HG02840 (cell line): ENCODE measurements at regions not wholly inside any gene's neighbourhood (a gene's known extent, or its start where the extent isn't known, plus 50 kb on each side); places are given as distances from the start of the nearest gene placed in this dataset.

ENCODE experiments used
- ATAC-seq: cut with Tn5 transposase; IDR thresholded peaks from one replicate; pipeline ENCODE4 v1.9.1; 2021; ENCODE audit warnings: mild to moderate bottlenecking, moderate library complexity, moderate number of reproducible peaks; ENCODE audit not compliant: unreplicated experiment, low FRiP score

DNA sequence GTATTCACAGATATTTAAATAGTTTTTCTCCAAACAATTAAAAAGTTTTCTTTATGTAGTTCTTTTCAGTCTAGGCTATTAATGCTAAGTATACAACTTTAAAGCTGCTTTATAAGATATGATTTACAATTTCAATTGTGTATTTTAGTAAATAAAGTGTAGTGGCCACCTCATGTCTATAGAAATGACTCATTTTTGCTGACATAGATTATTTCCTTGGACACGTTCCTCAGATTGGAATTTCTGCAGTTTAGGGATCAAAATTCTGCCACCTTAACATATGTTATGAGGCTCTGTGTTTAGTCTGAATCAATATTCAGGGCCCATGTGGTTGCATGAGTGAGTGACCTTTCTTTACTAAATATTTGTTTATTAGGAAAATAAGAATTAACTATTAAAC lies 750.2 kb downstream of the IRX1 start:
- ATAC-seq: no peak

- no peak for ATAC-seq
Observed at GRCh38 chr5:4348423-4348822, 752.8 kb downstream of the IRX1 start.

DNA sequence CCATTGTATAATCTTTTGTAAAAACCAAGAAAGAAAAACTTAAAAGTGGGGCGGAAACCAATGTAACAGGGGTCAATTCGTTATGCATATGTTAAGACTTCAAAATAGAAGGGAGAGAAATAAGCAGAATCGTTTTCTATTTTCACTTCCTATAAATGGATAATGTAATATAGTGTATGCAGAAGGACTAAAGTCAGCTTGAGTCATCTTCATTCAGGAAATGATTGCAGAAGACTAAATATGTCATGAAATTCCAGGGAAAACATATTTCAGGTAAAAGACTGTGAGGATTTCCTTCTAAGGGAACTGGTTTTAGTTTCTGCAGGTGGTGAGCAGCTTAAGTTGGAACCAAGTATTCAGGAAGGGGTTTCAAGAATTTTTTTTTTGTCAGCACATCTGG lies 753.3 kb downstream of the IRX1 start:
- no peak for ATAC-seq

DNA sequence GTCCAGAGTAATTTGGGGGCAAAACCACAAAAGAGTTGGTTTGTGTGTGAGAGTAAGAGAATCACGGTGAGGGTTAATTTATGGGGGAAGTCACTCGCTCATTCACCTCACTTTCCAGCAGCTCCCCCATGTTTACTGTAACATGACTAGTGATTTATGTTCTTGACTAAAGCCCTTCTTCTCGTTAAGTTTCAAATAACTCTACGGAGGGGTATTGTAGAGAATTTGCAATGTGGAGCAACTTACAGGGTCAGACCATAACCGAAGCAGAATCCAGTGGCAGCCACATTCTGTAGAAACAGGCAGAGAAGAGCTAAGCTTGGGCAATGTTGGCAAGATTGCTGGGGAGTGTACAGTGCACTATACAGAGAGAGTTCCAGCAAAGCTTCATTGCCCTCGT lies 760.6 kb downstream of the IRX1 start:
- no peak for ATAC-seq

DNA sequence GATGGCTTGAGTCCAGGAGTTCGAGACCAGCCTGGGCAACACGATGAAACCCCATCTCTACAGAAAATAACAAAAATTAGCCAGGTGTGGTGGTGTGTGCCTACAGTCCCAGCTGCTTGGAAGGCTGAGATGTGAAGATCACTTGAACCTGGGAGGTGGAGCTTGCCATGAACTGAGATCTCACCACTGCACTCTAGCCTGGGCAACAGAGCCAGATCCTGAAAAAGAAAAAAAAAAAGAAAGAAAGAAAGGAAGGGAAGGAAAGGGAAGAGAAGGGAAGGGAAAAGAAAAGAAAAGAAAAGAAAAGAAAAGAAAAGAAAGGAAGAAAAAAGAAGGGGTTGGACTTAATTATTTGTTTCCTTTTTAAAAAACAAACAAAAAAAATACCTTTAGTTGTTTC lies 764.2 kb downstream of the IRX1 start:
- ATAC-seq: no peak

GRCh38 chr5:4361753-4362152 lies 766.1 kb downstream of the IRX1 start:
- ATAC-seq: no peak

DNA sequence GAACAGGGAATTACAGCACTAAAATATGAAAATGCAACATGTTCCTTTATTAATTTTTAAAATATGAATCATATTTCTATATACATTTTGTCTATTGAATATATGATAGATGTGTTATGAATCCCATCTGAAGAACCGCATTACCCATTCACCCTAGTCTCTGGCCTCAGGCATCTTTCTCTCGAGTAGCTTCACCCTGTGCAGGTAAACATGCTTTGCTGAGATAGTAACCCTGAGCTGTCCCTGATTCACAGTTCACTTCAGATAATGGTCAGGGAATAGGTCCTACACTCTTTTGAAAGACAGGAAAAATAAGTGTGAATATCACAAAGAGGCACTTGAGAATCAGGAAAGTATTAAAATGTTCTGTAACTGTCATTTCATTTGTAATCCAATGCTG lies 766.8 kb downstream of the IRX1 start:
- ATAC-seq: no peak

DNA sequence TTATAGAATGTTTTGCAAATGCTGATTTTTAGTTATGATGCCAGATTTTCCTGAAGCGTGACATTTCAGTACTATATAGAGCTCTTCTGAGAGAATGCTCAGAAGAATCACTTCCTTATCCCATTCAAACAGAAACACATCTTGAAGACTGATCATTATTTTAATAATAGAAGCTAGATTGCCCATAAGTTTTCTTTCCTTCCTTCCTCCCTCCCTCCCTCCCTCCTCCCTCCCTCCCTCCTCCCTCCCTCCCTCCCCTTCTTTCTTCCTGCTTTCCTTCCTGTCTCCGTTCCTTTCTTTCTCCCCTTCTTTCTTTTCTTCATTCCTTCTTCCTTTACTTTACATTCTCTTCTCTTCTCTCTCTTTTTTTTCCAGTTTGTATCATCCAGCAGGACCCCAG lies 767.4 kb downstream of the IRX1 start:
- ATAC-seq: no peak

- ATAC-seq: no peak
Observed at GRCh38 chr5:4366628-4367027, 771.0 kb downstream of the IRX1 start.

- no peak for ATAC-seq
Observed at GRCh38 chr5:4370218-4370617, 769.9 kb upstream of the ADAMTS16 start.

DNA sequence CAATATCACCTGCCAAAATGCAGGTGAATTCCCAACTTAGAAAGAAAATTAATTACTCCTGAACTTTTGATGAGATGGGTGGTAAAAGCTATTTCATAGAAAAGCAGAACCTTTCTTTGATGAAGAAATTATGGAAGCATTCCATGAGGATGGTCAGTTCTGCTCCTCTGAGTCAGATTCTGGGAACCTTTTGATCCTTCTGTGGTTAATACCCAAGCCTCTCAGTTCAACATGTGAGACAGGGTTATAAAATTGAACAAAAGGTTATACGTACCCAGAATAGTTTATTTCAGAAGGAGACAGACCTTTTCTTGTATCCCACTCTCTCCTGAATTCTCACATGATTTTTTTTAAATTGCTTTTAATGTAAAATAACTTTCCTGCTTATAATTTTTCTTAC lies 767.6 kb upstream of the ADAMTS16 start:
- ATAC-seq: no peak

DNA sequence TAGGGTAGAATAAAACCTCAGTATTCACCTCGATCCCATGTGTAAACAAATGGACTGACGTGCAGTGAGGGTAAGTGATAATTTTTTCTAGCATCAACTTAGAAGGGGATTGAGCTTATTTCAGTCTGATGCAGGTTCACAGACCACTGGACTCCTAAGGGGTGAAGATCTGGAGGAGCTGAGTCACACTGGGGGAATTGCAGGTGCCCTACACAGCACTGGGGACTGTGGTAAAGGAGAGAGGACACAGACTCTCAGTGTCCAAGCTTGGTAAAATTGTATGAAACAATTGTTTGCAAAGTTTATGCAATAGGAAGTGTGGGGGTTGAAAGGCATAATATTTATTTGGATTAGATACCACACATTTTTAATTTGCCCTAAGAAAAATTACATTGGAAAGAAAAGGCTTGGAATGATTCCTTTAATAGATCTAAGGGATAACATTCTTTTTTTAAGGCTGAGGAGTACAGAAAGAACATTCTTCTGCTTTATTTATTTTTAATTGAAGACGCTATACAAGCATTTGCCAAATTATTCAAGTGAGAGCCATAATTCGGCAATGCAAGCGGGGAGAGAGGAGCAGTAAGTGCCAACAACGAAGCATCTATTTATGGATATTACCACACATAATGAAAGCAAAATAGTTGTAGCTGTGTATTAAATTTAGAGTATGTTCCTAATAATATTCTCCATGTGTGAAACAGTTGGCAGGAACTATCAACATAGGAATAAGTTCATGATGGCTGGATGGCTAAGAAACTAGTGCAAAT lies 766.9 kb upstream of the ADAMTS16 start:
- no peak for ATAC-seq

DNA sequence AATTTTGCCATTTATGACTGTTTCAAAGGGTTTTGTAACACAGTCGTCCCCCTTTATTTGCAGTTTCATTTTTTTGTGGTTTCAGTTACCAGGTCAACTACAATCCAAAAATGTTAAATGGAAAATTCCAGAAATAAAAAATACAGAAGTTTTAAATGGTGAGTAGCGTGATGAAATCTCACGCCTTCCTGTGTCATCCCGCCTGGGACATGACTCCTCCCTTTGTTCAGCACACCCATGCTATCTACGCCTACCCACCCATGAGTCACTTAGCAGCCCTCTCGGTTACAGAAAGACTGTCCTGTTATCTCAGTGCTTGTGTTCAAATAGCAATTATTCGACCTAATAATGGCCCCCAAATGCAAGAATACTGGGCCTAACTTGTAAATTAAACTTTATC lies 765.3 kb upstream of the ADAMTS16 start:
- ATAC-seq: no peak

- ATAC-seq: no peak
Observed at GRCh38 chr5:4375640-4376039, 764.5 kb upstream of the ADAMTS16 start.

DNA sequence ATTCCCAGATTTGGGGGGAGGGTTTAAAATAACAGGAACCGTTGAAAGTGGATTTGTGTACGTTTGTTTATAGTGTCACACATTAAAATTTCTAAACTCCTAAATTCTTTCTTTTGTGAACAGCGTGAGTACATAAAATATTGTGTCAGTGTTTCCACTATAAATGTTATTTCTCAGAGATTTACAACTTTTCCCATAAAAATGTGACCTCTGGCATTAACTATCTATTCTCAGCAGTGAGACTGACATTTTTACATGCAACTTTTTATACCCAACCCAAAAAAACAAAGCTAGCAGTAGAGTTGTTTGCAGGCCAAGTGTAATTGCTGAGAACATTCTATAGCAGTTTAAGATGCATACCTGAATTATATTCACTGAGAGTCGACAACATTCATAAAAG lies 757.0 kb upstream of the ADAMTS16 start:
- ATAC-seq: no peak

GRCh38 chr5:4383518-4384198 lies 756.5 kb upstream of the ADAMTS16 start:
- ATAC-seq: no peak

DNA sequence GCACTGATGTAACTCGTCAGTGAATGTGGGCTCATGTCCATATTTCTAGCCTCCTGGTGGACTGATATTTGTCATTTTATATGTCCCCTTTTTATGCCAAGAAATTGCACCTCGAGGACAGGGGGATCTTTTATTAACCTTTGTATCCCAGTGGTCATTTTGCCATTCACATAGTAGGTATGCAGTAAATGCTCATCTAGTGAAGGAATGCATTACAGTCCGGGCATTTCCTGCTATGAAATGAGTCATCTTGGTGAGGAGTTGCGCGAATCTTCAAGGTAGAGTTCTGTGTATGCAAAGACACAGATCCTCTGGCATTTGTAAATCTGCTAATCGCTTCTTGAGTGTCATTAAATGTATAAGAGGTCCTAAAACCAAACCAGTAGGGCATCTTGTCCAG lies 755.5 kb upstream of the ADAMTS16 start:
- ATAC-seq: no peak

DNA sequence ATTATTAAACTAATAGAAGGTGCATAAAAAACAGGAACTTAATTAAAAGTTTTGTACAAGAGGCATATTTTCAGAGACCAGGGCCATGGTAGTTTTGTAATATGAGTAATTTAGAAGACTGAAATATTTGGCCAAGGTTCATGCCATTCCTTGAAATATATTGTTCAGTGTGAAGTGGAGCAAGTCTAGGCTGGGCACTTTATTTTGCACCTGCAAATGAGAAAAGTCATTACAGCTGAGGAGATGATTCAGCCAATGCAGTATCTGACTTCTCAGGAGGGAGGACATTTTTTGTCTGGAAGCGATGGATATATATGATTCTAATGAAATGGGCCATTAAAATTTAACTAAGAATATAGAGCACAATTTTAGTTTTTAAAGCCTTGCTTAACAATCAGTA lies 754.0 kb upstream of the ADAMTS16 start:
- ATAC-seq: no peak

DNA sequence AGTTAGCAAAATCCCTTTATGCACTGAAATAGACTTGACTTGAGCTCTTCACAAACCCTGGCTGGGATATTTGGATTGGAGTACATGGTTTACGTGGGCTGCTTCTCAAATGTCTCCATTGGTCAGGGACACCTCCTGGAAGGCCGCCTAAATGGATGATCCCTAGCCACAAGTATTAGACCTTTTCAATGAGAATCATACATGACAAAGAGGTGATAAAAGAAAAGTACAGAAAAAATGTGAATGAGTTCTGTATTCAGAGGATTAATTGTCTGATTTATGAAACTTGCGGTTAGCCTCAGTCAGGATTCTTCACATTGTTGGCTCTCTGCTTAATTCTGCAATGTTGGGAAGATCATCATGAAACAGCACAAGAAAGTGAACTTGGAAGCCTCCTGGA lies 752.8 kb upstream of the ADAMTS16 start:
- no peak for ATAC-seq

- ATAC-seq: no peak
Observed at GRCh38 chr5:4395752-4396151, 744.4 kb upstream of the ADAMTS16 start.

GRCh38 chr5:4405614-4406219 lies 734.4 kb upstream of the ADAMTS16 start:
- ATAC-seq: no peak

DNA sequence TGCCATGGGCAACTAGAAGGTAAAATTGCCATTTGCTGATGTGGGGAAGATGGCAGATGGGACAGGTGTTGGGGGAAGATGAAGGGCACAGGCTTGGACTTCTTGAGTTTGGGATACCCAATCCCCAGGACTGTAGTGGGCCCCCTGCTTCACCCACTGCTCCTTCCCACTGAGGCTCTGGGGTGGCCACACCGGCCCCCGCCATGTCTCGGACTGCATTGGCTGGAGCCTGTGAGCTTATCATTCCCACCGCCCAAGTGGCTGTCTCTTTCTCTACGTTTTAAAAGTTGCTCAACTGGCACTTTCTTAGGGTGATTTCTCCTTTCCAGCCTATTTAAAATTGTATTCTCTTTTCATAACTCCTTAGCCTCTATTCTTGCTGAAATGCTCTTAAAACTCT lies 730.0 kb upstream of the ADAMTS16 start:
- no peak for ATAC-seq
